Kidney glomerular epithelial cell (primary cell): ENCODE measurements at regions not wholly inside any gene's neighbourhood (a gene's known extent, or its start where the extent isn't known, plus 50 kb on each side); places are given as distances from the start of the nearest gene placed in this dataset.
A peak's percentile ranks its signal among the peaks of the same experiment; 100 is the strongest.
"Not testable (repeated sequence)": the region's sequence is repeated elsewhere in the genome, so short reads cannot be mapped to it uniquely, and the experiment has no call there.

Experiments
- DNase-seq: peaks from one replicate; lab custom pipeline; 2025; lab: John Stamatoyannopoulos, UW

- not testable (repeated sequence) for DNase-seq
Measured at GRCh38 chr6:133790756-133791155, 98.2 kb upstream of the TCF21 start.

GRCh38 chr6:133795051-133795450 is 93.9 kb upstream of the TCF21 start:
- not testable (repeated sequence) for DNase-seq

DNA sequence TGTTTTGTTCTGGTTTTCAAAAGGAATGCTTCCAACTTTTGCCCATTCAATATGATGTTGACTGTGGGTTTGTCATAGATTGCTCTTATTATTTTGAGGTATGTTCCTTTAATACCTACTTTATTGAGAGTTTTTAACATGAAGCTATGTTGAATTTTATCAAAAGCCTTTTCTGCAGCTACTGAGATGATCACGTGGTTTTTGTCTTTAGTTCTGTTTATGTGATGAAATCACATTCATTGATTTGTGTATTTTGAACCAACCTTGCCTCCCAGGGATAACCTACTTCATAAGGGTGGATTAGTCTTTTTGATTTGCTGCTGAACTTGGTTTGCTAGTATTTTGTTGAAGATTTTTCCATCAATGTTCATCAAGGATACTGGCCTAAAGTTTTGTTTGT is 92.7 kb upstream of the TCF21 start:
- no peak for DNase-seq

DNA sequence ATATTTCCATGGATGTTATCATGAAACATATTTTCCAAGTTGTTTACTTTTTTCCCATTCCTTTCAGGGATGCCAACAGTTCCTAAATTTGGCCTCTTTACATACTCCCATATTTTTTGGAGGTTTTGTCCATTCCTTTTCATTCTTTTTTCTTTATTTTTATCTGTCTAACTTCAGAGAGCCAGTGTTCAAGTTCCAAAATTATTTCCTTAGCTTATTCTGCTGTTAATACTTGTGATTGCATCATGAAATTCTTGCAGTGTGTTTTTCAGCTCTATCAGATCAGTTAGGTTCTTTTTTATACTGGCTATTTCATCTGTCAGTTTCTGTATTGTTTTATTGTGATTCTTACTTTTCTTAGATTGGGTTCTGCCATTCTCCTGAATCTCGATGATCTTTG is 89.9 kb upstream of the TCF21 start:
- no peak for DNase-seq

DNA sequence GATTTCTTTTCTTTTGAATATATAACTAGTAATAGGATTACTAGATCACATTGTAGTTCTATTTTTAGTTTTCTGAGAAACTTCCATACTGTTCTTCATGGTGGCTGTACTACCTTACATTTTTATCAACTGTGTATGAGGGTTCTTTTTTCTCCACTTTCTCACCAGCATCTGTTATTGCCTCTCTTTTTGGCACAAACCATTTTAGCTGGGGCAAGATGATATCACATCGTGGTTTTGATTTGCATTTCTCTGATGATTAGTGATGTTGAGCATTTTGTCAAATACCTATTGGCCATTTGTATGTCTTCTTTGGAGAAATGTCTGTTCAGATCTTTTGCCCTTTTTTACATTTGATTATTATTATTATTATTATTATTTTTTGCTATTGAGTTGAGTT is 86.1 kb upstream of the TCF21 start:
- no peak for DNase-seq

GRCh38 chr6:133804265-133804664 is 84.6 kb upstream of the TCF21 start:
- no peak for DNase-seq

DNA sequence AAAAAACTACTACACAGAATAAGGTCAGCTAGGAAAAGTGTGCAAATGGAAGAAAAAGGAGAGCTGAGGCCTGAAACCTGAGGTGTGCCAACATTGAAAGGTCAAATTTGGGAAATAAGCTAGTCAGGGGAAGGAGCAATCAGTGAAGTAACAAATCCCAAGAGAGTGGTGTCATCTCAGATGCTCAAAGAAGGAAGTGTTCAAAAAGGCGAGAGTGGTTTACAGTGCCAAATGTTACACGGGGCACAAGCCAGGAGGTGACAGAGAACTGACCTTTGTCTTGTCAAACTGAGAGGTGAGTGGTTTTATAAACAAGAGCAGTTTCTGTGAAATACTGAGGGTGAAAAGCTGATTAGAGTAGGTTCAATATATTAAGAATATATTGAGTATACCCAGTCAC is 83.0 kb upstream of the TCF21 start:
- DNase-seq, result no peak

GRCh38 chr6:133806382-133807140 is 82.4 kb upstream of the TCF21 start:
- peak; percentile 9 for DNase-seq

- no peak for DNase-seq
Measured at GRCh38 chr6:133807501-133807900, 81.4 kb upstream of the TCF21 start.

DNA sequence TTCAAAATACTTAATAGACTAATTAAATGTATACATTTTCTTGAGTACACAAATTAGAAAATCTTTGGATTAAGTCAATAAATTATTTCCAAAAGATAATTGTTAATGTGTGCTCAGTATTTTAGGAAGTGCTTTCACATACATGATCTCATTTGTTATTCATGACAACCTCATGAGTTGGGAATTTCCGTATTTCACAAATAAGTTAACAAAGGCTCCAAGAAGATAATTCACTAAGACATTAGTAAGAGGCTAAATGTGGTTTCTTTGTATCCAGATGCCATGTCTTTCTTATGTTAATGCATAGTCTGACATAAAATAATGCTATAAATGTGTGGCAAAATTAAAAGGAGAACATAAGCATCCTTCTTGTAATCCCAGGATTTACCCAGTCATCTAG is 79.5 kb upstream of the TCF21 start:
- no peak for DNase-seq

DNA sequence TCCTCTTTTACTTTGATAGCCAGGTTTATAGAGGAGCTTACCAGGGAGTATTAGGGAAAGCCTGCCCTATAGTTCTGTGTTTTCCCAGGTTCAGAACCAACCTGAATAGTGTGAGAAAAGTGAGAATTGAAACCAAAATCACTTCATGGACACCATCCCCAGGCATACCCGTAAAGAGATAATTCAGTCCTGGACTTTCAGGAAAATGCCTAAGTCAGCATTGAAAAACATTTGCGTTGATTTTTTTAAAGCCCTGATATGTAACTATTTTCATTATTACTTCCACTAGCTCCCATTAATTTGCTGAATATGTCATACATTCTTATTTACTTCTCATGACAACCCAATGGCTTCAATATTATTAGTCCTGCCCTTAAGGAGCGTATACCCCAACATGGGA is 77.4 kb upstream of the TCF21 start:
- no peak for DNase-seq

DNA sequence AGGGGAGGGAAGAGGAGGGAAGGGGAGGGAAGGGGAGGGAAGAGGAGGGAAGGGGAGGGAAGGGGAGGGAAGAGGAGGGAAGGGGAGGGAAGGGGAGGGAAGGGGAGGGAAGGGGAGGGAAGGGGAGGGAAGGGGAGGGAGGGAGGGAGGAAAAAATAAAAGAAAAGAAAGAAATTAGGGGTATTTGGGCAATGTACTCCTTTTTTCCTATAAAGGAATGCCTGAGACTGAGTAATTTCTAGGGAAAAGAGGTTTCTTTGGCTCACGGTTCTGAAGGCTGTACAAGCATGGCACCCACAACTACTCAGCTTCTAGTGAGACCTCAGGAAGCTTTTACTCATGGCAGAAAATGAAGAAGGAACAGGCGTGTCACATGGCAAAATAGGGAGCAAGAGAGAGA is 76.5 kb upstream of the TCF21 start:
- DNase-seq, result not testable (repeated sequence)

DNA sequence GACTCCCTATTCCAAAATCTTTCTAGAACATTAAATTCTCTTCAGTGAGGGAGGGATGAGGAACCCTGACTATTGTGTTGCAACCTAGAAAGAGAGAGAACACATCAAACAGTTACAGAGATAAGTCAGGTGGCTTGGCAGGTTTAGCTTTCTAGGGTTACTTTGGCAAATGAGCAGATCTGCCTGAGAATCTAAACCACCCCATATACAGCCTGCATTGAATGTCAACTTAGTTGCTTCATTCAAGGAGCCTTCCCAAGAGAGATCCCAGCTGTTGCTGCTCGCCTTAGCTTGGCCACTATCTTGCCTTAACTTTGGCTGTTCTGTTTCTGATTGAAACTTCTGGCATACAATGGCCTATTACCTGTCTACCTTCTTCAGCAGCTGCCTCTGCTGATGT is 74.7 kb upstream of the TCF21 start:
- DNase-seq, result no peak

DNA sequence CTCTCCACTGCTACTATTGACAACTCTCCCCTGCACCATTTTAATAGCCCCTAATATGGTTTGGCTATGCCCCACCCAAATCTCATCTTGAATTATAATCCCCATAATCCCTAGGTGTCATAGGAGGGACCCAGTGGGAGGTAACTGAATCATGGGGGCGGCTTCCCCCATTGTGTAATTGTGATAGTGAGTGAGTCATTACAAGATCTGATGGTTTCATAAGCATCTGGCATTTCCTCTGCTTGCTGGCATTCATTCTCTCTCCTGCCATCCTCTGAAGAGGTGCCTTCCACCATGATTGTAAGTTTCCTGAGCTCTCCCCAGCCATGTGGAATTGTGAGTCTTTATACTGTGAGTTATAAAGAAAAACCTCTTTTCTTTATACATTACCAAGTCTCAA is 74.1 kb upstream of the TCF21 start:
- DNase-seq, result peak; percentile 49

DNA sequence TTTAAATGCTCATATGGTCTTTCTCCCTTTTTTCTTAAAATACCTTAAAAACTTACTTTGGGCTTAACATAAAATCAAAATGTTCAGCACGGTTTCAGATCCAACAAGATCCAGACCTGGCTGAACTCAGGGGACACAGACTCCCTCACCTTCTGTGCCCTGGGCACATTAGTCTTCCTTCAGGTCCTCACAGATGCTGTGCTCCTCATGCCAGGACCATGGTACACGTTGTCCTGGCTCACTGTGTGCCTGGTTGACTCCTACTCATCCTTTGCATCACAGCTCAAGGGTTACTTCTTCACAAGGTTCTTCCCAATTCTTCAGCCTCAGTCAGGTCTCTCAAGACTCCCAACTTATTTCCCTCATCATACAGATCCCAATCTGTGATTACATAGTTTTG is 73.6 kb upstream of the TCF21 start:
- DNase-seq, result no peak

DNA sequence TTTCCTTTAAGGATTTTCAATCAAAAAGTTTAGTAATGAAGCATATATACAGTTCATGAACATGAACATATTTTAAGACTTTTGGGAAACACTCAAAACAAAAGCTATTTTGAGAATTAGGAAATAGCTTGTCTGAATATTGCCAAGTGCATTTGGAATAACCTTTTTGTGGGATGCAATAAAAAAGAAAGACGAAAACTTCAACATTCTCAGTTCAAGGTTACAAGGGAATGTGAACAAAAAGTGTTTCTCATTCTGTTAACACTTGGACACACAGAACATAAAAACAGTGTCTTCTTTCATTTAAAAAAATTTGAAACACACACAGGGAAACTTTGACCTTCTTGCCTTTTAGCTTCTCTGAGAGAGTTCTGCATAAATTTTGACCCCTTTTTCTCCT is 72.7 kb upstream of the TCF21 start:
- DNase-seq, result no peak

DNA sequence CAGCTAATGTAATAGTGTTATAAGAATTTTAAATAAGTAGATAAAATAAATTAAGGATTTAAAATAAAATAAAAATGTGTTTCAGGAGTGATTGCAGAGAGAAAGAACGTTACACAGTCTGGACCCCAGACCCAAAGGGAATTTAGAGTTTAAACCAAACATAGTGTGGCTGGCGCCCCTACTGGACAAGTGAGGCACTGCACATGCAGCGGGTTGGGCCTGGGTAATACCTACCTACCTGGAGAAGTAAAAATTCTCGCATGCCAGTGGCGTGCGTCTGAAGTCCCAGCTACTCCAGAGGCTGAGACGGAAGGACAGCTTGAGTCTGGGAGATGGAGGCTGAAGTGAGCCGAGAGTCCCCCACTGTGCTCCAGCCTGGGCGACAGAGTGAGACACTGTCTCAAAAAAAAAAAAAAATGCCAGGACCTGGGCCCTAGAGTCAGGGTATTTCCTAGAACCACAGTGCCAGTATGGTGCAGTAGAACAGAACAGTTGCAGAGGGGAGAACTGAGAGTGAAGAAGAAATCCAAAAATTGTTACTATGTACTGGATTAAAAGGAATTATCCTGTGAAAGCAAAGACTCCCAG is 71.4 kb upstream of the TCF21 start:
- DNase-seq, result no peak

GRCh38 chr6:133818320-133818719 is 70.6 kb upstream of the TCF21 start:
- no peak for DNase-seq

DNA sequence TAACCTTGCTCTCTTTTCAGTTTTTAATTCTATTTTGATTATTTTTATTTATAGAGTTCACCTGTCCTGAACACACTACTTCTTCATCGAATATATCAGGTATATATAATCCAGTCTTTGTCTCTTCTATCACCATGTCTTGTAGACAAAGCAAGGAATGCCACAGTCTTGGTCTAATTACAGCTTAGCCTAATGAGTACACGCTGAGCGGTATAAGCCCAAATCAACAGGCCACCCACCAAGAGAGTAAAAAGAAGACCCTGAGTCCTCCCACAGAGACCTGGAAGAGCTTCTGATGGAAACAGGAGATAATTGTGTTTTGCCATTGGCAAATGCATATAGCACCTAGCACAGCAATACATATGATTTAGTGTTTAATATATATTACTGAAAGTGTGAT is 68.7 kb upstream of the TCF21 start:
- no peak for DNase-seq

DNA sequence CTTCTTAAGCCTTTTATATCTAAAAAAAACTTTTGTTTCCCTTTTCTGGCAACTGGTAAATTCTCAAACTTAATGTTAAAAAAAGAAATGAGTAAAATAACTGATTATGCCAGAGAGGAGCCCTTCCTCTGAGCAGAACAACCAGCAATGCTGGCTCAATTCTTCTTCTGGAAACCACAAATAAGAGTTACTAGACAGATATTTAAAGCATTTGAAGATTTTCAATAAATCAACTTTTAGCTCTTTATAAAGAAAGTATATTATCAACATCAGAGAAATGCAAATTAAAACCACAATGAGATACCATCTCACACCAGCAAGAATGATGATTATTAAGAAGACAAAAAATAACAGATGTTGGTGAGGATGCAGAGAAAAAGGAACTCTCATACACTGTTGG is 61.1 kb upstream of the TCF21 start:
- no peak for DNase-seq

DNA sequence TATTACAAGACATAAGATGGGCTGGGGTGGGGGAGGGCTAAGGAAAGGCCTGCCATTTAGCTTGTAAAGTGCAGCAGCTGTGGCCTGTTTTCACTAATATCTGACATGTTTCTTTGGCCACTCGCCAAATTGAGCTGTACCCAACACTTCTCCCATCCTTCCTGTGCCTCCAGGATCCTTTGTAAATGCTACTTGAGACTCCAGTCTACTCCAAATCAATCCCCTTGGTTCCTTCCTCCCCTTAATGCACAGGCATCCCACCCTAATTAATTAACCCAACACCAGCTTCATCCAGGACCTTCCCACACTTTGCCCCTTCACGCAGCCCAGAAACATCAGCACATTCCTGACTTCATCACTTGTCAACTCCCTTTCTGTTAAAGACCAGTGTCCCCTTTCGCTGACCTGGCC is 55.0 kb upstream of the TCF21 start:
- no peak for DNase-seq

DNA sequence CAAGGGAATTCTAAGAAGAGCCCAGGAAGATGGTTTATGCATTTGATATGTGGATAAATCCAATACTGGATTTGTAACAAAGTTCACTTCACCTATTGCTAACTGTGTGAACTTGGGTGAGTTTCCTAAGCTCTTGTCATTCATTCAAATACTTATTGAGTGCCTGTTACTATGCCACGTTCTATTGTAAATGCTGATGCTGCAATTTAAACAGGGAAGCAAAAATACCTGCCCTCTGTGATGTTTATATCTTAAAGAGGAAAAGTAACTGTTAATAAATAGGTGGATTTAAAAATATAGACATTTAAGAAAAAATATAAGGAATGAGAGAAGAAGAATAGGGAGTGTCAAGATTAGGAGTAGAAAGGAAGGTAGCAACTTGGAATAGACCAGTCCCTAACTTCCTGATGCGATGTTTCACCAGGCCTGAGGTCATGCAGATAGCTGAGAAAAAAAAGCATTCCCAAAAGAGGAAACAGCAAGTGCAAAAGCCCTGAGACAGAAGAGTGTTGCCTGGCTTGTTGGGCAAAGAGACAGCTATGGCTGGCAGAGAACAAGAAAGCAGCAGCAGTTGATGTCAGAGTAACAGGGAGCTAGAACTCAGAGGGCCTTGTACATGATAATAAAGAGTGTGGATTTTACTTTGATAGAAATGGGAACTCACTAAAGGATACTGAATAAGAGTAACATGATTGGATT is 54.3 kb upstream of the TCF21 start:
- no peak for DNase-seq

DNA sequence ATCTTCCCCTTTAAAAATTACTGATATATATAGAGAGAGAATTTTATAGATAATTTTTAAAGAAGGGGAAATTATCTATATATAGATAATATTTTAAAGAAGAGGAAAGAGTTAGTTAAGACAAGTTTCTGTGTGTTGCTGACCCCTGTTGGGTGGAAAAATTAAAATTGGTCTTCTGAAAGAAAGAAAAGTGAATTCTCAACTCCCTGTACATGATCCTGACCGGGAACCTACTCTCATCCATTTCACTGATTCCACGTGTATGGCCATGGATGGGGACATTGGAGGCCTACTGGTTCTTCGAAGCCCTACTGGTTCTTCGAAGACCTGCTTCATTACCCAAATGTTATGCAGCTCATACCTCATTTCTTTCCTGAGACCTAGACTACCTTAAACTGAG is 53.0 kb upstream of the TCF21 start:
- DNase-seq, result no peak
